GM10266 (cell line): ENCODE measurements at regions not wholly inside any gene's neighbourhood (a gene's known extent, or its start where the extent isn't known, plus 50 kb on each side); places are given as distances from the start of the nearest gene placed in this dataset.

Experiments used
- DNase-seq: peaks from one replicate; pipeline ENCODE4 v3.0.0; 2012; ENCODE audit errors: extremely low spot score
- TF ChIP-seq, protein P1 (sequence below): IDR thresholded peaks from 2 replicates; pipeline ENCODE4 v1.5.1; 2012; ENCODE audit warnings: mild to moderate bottlenecking, low read depth; ENCODE audit not compliant: control insufficient read depth, insufficient read depth; ENCODE audit errors: missing control alignments

- TF ChIP-seq, protein P1, sequence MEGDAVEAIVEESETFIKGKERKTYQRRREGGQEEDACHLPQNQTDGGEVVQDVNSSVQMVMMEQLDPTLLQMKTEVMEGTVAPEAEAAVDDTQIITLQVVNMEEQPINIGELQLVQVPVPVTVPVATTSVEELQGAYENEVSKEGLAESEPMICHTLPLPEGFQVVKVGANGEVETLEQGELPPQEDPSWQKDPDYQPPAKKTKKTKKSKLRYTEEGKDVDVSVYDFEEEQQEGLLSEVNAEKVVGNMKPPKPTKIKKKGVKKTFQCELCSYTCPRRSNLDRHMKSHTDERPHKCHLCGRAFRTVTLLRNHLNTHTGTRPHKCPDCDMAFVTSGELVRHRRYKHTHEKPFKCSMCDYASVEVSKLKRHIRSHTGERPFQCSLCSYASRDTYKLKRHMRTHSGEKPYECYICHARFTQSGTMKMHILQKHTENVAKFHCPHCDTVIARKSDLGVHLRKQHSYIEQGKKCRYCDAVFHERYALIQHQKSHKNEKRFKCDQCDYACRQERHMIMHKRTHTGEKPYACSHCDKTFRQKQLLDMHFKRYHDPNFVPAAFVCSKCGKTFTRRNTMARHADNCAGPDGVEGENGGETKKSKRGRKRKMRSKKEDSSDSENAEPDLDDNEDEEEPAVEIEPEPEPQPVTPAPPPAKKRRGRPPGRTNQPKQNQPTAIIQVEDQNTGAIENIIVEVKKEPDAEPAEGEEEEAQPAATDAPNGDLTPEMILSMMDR: no peak
- DNase-seq: no peak
Observed at GRCh38 chr10:9759596-9759995, 1258.1 kb upstream of the CELF2 start.

- no peak for DNase-seq
- TF ChIP-seq, protein P1: no peak
Observed at GRCh38 chr10:9762966-9763656, 1254.6 kb upstream of the CELF2 start.

- DNase-seq: no peak
Observed at GRCh38 chr10:9766762-9767161, 1250.9 kb upstream of the CELF2 start.

GRCh38 chr10:9781666-9782065 lies 1236.0 kb upstream of the CELF2 start:
- no peak for DNase-seq
- TF ChIP-seq, protein P1: no peak

More at GRCh38 chr10:9766762-9767161, 1250.9 kb upstream of the CELF2 start:
- TF ChIP-seq, protein P1: no peak

GRCh38 chr10:9786101-9786500 lies 1231.6 kb upstream of the CELF2 start:
- TF ChIP-seq, protein P1: no peak
- DNase-seq: no peak

DNA sequence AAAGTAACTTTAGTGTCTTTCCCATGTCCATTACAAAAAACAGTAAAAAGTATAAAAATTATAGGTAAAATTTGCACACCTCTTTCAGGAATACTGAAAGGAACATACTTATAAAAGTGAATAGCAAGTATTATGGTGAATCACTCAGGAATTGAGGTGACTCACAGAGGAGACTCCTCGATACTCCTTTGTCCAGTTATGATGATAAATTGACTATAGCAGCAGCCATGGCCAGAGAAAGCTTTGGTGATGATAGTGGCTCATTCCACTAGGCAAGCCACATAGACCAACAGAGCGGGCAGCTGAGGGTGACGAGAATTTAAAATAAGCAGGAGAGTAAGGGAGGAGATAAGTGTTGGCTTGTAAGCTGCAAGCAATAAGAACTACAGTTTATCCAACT lies 1231.1 kb upstream of the CELF2 start:
- TF ChIP-seq, protein P1: no peak
- no peak for DNase-seq

GRCh38 chr10:9789996-9790395 lies 1227.7 kb upstream of the CELF2 start:
- DNase-seq: no peak
- TF ChIP-seq, protein P1: no peak
